Fibroblast of skin of back (primary cell): ENCODE measurements at regions not wholly inside any gene's neighbourhood (a gene's known extent, or its start where the extent isn't known, plus 50 kb on each side); places are given as distances from the start of the nearest gene placed in this dataset.
"Not testable (repeated sequence)": the region's sequence is repeated elsewhere in the genome, so short reads cannot be mapped to it uniquely, and the experiment has no call there.

Experiments
- DNase-seq: peaks from one replicate; pipeline ENCODE4 v3.0.0-alpha.2; 2013

DNA sequence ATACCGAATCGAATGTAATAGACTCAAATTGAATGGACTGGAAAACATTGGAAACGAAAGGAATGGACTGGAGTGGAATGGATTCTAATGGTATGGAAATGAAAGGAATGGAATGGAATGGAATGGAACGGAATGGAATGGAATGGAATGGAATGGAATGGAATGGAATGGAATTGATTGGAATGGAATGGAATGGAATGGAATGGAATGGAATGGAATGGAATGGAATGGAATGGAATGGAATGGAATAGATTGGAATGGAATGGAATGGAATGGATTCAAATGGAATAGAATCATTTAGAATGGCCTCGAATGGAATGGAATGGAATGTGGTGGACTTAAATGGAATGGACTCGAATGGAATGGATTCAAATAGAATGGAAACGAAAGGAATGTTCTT lies 1057.5 kb upstream of the USP9Y start:
- not testable (repeated sequence) for DNase-seq

GRCh38 chrY:11668221-11668620 lies 1032.8 kb upstream of the USP9Y start:
- peak; percentile 1 for DNase-seq
